Osteocyte (in vitro differentiated cells): ENCODE measurements at regions not wholly inside any gene's neighbourhood (a gene's known extent, or its start where the extent isn't known, plus 50 kb on each side); places are given as distances from the start of the nearest gene placed in this dataset.

Experiments
- DNase-seq: peaks from one replicate; pipeline ENCODE4 v3.0.0; 2021; ENCODE audit warnings: mixed read lengths; ENCODE audit not compliant: unreplicated experiment; ENCODE audit errors: extremely low spot score
- H3K27ac Mint-ChIP-seq: one replicate; pipeline ENCODE4 v1.8.0; 2021; ENCODE audit warnings: mild to moderate bottlenecking, mixed read lengths; ENCODE audit not compliant: unreplicated experiment
- H3K27me3 Mint-ChIP-seq: one replicate; pipeline ENCODE4 v1.8.0; 2021; ENCODE audit warnings: mixed read lengths; ENCODE audit not compliant: unreplicated experiment
- H3K36me3 Mint-ChIP-seq: one replicate; pipeline ENCODE4 v1.8.0; 2021; ENCODE audit warnings: mixed read lengths; ENCODE audit not compliant: unreplicated experiment
- H3K4me1 Mint-ChIP-seq: one replicate; pipeline ENCODE4 v1.8.0; 2021; ENCODE audit warnings: mixed read lengths; ENCODE audit not compliant: unreplicated experiment
- H3K4me3 Mint-ChIP-seq: one replicate; pipeline ENCODE4 v1.8.0; 2021; ENCODE audit warnings: mild to moderate bottlenecking, moderate library complexity, mixed read lengths; ENCODE audit not compliant: unreplicated experiment
- H3K9me3 Mint-ChIP-seq: one replicate; pipeline ENCODE4 v1.8.0; 2021; ENCODE audit warnings: mixed read lengths; ENCODE audit not compliant: unreplicated experiment
- TF ChIP-seq, protein P1 (sequence below): fragments of 200-600 bp; sonication (generic); IDR thresholded peaks from 2 replicates; pipeline ENCODE4 v1.5.0; 2021; ENCODE audit warnings: antibody characterized with exemption, mild to moderate bottlenecking, moderate library complexity

DNA sequence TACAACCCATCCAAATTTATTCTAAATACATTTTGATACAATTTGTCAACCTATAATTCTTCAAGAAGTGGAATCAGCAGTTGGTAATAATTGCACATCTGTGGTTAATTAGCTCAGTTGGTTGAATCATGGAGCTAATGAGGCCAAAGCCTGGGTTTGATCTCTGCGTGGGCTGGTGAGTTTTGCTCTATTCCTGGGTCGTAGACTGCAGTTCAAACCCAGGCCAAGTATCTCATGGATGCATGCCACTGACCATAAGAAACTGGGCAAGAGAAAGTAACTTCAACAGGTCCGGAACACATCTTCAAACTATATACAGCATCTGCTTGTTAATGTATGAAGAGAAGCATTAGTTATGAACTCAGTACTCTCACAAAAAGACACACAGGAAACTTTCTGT is 779.7 kb downstream of the USP25 start:
- Mint-ChIP-seq H3K27ac (no peak overlapping the region), H3K4me3 (no peak overlapping the region), H3K36me3 (peaks cover 2% of the 10 kb centered on the region), H3K9me3 (peaks cover 6% of the 10 kb centered on the region), H3K4me1 (peaks cover 15% of the 10 kb centered on the region), H3K27me3 (no peaks in the 10 kb centered on the region)
- no peak for DNase-seq
- TF ChIP-seq, protein P1, sequence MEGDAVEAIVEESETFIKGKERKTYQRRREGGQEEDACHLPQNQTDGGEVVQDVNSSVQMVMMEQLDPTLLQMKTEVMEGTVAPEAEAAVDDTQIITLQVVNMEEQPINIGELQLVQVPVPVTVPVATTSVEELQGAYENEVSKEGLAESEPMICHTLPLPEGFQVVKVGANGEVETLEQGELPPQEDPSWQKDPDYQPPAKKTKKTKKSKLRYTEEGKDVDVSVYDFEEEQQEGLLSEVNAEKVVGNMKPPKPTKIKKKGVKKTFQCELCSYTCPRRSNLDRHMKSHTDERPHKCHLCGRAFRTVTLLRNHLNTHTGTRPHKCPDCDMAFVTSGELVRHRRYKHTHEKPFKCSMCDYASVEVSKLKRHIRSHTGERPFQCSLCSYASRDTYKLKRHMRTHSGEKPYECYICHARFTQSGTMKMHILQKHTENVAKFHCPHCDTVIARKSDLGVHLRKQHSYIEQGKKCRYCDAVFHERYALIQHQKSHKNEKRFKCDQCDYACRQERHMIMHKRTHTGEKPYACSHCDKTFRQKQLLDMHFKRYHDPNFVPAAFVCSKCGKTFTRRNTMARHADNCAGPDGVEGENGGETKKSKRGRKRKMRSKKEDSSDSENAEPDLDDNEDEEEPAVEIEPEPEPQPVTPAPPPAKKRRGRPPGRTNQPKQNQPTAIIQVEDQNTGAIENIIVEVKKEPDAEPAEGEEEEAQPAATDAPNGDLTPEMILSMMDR: no peak

DNA sequence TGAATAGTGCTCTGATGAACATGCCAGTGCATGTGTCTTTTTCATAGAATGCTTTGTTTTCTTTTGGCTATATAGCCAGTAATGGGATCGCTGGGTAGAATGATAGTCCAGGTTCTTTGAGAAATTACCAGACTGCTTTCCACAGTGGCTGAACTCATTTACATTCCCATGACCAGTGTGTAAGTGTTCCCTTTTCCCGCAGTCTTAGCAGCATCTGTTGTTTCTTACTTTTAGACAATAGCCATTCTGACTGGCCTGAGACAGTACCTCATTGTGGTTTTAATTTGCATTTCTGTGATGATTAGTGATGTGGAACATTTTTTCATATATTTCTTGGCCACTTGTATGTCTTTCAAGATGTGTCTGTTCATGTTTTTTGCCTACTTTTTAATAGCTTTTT is 784.5 kb downstream of the USP25 start:
- no peak overlapping the region for H3K4me3 Mint-ChIP-seq
- H3K9me3 Mint-ChIP-seq: peaks cover 13% of the 10 kb centered on the region
- DNase-seq: no peak
- H3K27me3 Mint-ChIP-seq: no peaks in the 10 kb centered on the region
- no peak overlapping the region for H3K27ac Mint-ChIP-seq
- TF ChIP-seq, protein P1: no peak
- H3K36me3 Mint-ChIP-seq: peaks cover 7% of the 10 kb centered on the region
- H3K4me1 Mint-ChIP-seq: peaks cover 13% of the 10 kb centered on the region

DNA sequence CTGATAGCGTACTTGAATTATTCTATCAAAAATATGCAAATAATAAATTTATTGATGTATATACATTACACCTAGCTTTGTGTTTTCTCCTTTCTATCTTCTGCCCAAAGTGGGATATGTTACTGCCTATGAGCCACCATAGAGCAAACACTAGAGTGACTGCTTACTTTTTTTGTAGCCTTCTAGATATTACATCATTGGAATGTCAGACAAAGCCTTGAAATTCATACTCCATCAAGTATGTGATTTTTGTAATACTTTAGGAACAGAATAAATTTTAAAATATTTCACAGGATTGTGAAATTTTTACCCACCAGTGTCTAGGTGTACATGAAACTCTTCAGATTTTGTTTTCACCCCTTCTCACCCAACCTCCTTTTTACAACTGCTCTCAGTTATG is 787.6 kb downstream of the USP25 start:
- Mint-ChIP-seq H3K4me3 (no peak overlapping the region), H3K4me1 (peaks cover 17% of the 10 kb centered on the region), H3K27me3 (no peaks in the 10 kb centered on the region), H3K36me3 (peaks cover 7% of the 10 kb centered on the region), H3K9me3 (peaks cover 15% of the 10 kb centered on the region), H3K27ac (peak overlapping the region; percentile 68)
- TF ChIP-seq, protein P1: no peak
- no peak for DNase-seq

DNA sequence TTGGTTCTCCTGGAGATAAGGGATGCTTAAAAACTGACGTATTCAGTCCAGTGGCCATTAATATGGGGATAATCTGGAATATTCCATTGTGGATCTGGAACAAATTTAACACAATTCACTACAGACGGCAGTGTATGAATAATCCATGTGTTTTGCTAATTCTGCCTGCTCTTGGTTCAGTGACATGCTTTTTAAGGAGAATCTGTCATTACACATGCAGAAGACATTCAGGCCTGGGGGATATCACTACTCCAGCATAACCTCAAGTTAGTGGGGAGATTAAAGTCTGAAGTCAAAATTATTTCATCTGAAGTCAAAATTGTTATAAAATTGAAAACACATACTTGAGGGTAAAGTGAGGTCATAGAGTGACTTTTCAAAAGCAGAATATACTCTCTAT is 789.3 kb downstream of the USP25 start:
- Mint-ChIP-seq H3K4me3 (no peak overlapping the region), H3K27ac (no peak overlapping the region), H3K36me3 (peaks cover 11% of the 10 kb centered on the region), H3K9me3 (peaks cover 21% of the 10 kb centered on the region), H3K27me3 (no peaks in the 10 kb centered on the region), H3K4me1 (peaks cover 29% of the 10 kb centered on the region)
- DNase-seq: no peak
- TF ChIP-seq, protein P1: no peak

DNA sequence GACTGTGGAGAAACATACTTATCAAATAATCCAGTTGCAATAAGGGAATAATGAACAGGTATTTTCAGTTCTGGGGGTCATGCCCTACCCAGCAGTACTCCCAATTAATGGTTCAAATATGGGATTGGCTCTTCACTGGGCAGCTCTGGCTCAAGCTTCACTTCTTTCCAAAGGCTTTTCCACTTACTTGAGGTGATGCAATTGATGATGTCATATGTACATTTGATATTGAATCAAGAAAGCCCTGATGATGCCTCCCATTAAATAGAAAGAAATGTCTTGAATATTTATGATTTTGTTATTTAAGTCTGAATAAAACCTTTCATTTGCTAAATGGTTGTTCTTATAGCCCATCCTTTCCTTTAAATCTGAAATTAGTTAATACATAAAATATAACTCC is 789.9 kb downstream of the USP25 start:
- peaks cover 29% of the 10 kb centered on the region for H3K4me1 Mint-ChIP-seq
- H3K4me3 Mint-ChIP-seq: no peak overlapping the region
- DNase-seq: no peak
- H3K27ac Mint-ChIP-seq: no peak overlapping the region
- H3K36me3 Mint-ChIP-seq: peaks cover 14% of the 10 kb centered on the region
- H3K9me3 Mint-ChIP-seq: peaks cover 15% of the 10 kb centered on the region
- TF ChIP-seq, protein P1: no peak
- no peaks in the 10 kb centered on the region for H3K27me3 Mint-ChIP-seq
